H1 (cell line): ENCODE measurements at regions not wholly inside any gene's neighbourhood (a gene's known extent, or its start where the extent isn't known, plus 50 kb on each side); places are given as distances from the start of the nearest gene placed in this dataset.

Source experiments
- BRCA1 ChIP-seq: IDR thresholded peaks from 2 replicates; pipeline ENCODE4 v1.6.1; 2012; ENCODE audit warnings: low read depth, low read length, improper control_type of control experiment
- HDAC2 ChIP-seq, 2 experiments: fragments of 300-600 bp in 1 of 2; sonication (generic) in 1 of 2; IDR thresholded peaks; 2 replicates each; pipeline ENCODE4 v1.6.1; 2011 to 2012; ENCODE audit warnings: low read depth in 2 of 2, low read length in 2 of 2, mild to moderate bottlenecking in 2 of 2, moderate library complexity in 2 of 2, borderline replicate concordance in 1 of 2, inconsistent platforms in 1 of 2
- JUND ChIP-seq: IDR thresholded peaks from 2 replicates; pipeline ENCODE4 v1.6.1; 2011; ENCODE audit warnings: mild to moderate bottlenecking, improper control_type of control experiment, low read length
- MAFK ChIP-seq: IDR thresholded peaks from 2 replicates; pipeline ENCODE4 v1.6.1; 2012; ENCODE audit warnings: low read depth, mild to moderate bottlenecking, improper control_type of control experiment, low read length
- RXRA ChIP-seq: IDR thresholded peaks from 2 replicates; pipeline ENCODE4 v1.6.1; 2011; ENCODE audit warnings: low read depth, mild to moderate bottlenecking, low read length, moderate library complexity; ENCODE audit not compliant: insufficient read depth
- SIX5 ChIP-seq: IDR thresholded peaks from 2 replicates; pipeline ENCODE4 v1.6.1; 2011; ENCODE audit warnings: mild to moderate bottlenecking, low read depth, low read length
- TBP ChIP-seq: IDR thresholded peaks from 2 replicates; pipeline ENCODE4 v1.6.1; 2011; ENCODE audit warnings: low read depth, low read length, improper control_type of control experiment
- TEAD4 ChIP-seq: IDR thresholded peaks from 2 replicates; pipeline ENCODE4 v1.6.1; 2012; ENCODE audit warnings: low read depth, low read length, inconsistent platforms, mixed read lengths
- TF ChIP-seq, protein P1 (sequence below): fragments of 300-600 bp; sonication (generic); IDR thresholded peaks from 2 replicates; pipeline ENCODE4 v1.7.1; 2012; ENCODE audit warnings: low read length, moderate library complexity, mild to moderate bottlenecking, inconsistent platforms; ENCODE audit not compliant: insufficient replicate concordance
- TF ChIP-seq, protein P2 (sequence below): IDR thresholded peaks from 2 replicates; pipeline ENCODE4 v1.6.1; 2012; ENCODE audit warnings: inconsistent platforms

- TF ChIP-seq, protein P1, sequence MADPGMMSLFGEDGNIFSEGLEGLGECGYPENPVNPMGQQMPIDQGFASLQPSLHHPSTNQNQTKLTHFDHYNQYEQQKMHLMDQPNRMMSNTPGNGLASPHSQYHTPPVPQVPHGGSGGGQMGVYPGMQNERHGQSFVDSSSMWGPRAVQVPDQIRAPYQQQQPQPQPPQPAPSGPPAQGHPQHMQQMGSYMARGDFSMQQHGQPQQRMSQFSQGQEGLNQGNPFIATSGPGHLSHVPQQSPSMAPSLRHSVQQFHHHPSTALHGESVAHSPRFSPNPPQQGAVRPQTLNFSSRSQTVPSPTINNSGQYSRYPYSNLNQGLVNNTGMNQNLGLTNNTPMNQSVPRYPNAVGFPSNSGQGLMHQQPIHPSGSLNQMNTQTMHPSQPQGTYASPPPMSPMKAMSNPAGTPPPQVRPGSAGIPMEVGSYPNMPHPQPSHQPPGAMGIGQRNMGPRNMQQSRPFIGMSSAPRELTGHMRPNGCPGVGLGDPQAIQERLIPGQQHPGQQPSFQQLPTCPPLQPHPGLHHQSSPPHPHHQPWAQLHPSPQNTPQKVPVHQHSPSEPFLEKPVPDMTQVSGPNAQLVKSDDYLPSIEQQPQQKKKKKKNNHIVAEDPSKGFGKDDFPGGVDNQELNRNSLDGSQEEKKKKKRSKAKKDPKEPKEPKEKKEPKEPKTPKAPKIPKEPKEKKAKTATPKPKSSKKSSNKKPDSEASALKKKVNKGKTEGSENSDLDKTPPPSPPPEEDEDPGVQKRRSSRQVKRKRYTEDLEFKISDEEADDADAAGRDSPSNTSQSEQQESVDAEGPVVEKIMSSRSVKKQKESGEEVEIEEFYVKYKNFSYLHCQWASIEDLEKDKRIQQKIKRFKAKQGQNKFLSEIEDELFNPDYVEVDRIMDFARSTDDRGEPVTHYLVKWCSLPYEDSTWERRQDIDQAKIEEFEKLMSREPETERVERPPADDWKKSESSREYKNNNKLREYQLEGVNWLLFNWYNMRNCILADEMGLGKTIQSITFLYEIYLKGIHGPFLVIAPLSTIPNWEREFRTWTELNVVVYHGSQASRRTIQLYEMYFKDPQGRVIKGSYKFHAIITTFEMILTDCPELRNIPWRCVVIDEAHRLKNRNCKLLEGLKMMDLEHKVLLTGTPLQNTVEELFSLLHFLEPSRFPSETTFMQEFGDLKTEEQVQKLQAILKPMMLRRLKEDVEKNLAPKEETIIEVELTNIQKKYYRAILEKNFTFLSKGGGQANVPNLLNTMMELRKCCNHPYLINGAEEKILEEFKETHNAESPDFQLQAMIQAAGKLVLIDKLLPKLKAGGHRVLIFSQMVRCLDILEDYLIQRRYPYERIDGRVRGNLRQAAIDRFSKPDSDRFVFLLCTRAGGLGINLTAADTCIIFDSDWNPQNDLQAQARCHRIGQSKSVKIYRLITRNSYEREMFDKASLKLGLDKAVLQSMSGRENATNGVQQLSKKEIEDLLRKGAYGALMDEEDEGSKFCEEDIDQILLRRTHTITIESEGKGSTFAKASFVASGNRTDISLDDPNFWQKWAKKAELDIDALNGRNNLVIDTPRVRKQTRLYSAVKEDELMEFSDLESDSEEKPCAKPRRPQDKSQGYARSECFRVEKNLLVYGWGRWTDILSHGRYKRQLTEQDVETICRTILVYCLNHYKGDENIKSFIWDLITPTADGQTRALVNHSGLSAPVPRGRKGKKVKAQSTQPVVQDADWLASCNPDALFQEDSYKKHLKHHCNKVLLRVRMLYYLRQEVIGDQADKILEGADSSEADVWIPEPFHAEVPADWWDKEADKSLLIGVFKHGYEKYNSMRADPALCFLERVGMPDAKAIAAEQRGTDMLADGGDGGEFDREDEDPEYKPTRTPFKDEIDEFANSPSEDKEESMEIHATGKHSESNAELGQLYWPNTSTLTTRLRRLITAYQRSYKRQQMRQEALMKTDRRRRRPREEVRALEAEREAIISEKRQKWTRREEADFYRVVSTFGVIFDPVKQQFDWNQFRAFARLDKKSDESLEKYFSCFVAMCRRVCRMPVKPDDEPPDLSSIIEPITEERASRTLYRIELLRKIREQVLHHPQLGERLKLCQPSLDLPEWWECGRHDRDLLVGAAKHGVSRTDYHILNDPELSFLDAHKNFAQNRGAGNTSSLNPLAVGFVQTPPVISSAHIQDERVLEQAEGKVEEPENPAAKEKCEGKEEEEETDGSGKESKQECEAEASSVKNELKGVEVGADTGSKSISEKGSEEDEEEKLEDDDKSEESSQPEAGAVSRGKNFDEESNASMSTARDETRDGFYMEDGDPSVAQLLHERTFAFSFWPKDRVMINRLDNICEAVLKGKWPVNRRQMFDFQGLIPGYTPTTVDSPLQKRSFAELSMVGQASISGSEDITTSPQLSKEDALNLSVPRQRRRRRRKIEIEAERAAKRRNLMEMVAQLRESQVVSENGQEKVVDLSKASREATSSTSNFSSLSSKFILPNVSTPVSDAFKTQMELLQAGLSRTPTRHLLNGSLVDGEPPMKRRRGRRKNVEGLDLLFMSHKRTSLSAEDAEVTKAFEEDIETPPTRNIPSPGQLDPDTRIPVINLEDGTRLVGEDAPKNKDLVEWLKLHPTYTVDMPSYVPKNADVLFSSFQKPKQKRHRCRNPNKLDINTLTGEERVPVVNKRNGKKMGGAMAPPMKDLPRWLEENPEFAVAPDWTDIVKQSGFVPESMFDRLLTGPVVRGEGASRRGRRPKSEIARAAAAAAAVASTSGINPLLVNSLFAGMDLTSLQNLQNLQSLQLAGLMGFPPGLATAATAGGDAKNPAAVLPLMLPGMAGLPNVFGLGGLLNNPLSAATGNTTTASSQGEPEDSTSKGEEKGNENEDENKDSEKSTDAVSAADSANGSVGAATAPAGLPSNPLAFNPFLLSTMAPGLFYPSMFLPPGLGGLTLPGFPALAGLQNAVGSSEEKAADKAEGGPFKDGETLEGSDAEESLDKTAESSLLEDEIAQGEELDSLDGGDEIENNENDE, result no peak
- TF ChIP-seq, protein P2, sequence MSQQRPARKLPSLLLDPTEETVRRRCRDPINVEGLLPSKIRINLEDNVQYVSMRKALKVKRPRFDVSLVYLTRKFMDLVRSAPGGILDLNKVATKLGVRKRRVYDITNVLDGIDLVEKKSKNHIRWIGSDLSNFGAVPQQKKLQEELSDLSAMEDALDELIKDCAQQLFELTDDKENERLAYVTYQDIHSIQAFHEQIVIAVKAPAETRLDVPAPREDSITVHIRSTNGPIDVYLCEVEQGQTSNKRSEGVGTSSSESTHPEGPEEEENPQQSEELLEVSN, result no peak
- TF ChIP-seq TBP (no peak), BRCA1 (no peak), TEAD4 (no peak), HDAC2 (IDR thresholded peaks at IDR 0.05; ENCODE audit: borderline replicate concordance in 1 of 2, low read depth in 2 of 2, low read length in 2 of 2) (no peak), RXRA (no peak), SIX5 (no peak), JUND (no peak), MAFK (no peak)
- TF ChIP-seq, all 59 proteins: peak for 0
Observed at GRCh38 chr5:145247745-145248040, 587.4 kb downstream of the PRELID2 start (continued).
